ENCODE measurements at regions not wholly inside any gene's neighbourhood (a gene's known extent, or its start where the extent isn't known, plus 50 kb on each side); places are given as distances from the start of the nearest gene placed in this dataset.
"Not testable (repeated sequence)": the region's sequence is repeated elsewhere in the genome, so short reads cannot be mapped to it uniquely, and the experiment has no call there.

DNA sequence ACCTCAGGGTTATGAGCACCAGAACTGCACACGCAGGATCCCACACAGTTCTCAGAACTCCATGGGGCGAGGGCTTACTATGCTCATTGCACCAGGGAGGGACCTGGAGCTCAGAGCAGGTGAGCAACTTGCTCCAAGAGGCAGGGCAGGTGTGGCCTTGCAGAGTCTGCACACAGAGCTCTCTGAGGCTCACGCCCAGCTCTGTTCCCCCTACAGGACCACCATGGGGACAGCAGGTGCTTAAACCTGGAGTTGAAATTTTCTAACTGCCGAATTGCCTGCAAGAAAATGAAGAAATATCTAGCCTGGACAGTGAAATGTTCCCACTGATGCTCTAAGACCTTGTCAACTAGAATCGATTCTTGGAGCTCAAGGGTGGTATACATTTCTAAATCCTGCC is 49.9 kb upstream of the MSMB start:
- not testable (repeated sequence) for H3K4me3 ChIP-seq
- peak overlapping the region in 1 of 21 experiments; percentile 77 for H3K27ac ChIP-seq

DNA sequence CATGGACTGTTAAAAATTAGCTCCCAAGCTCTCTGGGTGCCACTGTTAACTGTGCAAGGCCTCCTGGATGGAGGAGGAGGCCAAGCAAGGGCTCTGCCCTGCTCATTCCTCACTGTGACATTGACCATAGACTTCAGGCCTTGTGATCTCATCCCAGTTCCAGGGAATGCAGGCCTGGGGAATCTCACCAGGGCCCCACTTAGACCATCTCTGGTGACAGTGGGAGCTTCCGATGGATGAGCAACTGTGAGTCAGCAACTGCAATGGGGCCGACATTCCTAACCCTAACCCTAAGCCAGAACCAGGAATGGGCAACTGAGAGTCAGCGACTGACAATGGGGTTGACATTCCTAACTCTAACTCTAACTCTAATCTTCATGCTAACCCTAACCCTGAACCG is 50.4 kb upstream of the MSMB start:
- Histone ChIP-seq H3K27ac (peak overlapping the region in 4 of 21 experiments; percentile 11 to 77 (median 70)), H3K4me3 (no peak overlapping the region)

DNA sequence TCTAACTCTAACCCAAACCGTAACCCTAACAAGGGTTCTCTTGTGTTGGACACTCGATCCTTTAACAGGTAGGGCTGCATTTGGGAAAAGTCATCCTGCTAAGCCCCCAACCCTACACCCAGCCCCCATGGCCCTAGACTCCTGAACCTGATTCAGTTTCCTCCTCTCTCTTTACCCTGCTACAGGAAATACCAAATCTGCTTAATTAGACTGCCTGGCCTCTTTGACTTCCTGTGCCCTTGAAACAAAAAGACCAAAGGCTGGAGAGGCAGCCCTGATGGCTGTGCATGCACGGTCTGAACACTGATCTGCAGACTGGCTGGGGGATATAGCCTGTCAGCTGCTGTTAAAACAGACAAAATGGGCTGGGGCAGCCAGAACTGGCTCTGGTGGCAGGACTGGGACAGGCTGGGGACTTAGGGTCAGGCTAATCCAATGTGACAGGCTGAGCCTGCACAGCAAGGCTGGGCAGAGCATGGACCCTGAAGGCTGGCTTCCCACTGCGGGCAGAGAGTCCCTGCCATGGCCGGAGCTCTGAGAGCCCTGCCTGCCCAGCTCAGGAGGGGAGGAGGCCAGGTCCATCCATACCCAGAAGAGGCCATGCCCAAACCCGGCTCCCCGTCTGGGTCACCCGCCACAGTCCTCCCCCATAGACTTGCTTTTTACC is 51.0 kb upstream of the MSMB start:
- no peak overlapping the region for H3K4me3 ChIP-seq
- H3K27ac ChIP-seq, result peak overlapping the region in 6 of 21 experiments; percentile 11 to 77 (median 64)

DNA sequence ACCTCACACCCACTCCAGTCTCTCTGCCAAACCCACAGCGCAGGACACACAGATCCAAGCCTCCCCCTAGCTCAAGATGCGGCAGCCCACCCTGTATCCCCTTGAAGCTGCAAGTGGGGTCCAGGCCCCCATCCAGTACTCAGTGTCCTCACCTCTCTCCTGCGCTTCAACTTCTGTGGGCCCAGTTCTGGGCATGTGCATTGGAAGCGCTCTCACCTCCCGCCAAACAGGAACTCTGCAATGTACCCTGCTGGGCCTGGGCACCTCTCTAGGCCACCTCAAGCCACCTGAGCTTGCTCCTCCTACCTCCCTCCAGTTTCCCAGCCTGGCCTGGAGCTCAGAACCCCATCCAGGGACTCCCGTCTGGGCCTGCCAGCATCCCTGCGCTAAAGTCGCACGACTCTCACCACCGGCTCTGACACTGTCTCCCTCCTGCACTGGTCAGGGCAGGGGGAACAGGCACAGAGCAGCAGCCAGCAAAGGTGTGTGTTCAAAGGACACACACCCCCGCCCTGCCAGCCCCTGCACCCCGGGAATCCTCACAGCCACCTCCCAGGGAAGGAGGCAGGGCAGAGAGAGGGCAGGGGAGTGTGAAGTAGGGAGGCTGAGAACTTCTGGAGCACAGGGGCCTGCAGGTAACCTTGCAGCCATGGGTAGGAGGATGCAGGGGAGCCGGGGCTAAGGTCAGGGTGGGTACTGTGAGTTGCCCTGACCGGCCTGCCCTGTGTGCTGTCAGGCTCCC is 51.7 kb upstream of the MSMB start:
- Histone ChIP-seq H3K27ac (peak overlapping the region in 4 of 21 experiments; percentile 62 to 77 (median 70)), H3K4me3 (no peak overlapping the region)

DNA sequence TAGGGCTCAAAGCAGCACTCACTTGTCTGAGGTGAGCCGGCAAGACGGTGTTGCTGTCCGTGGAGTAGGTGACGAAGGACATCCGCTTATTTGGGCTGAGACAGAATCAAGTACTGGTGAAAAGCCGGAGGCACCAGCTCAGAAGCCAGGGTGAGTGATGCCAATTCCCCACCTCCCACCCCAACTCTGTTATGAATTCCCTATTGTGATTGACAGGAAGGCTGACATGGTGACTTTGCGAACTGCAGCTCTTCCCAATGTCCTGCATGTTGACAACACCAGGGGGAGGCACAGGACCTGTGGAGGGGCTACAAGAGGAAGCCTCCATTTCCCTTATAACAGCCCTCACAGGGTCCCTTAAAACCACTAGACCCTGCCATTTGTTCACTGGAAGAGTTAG is 52.3 kb upstream of the MSMB start:
- H3K27ac ChIP-seq, result no peak overlapping the region
- H3K4me3 ChIP-seq, result no peak overlapping the region

DNA sequence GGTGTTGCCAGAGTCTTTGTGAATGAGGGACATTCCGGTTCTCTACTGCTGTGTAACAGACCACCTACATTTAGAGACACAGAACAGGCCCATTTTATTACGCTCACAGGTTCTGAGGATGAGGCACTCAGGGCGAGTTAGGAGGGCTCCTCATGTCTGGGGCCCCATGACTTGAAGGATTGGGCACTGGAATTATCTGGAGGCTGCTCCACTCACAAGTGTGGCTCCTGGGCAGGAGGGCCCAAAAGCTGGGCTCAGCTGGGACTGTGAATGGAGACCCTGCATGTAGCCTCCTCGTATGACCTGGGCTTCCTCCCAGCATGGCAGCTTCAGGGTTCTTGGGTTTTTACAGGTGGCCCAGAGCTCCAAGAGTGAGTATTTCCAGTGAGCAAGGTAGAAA is 52.9 kb upstream of the MSMB start:
- H3K4me3 ChIP-seq, H3K27ac ChIP-seq: not testable (repeated sequence)

DNA sequence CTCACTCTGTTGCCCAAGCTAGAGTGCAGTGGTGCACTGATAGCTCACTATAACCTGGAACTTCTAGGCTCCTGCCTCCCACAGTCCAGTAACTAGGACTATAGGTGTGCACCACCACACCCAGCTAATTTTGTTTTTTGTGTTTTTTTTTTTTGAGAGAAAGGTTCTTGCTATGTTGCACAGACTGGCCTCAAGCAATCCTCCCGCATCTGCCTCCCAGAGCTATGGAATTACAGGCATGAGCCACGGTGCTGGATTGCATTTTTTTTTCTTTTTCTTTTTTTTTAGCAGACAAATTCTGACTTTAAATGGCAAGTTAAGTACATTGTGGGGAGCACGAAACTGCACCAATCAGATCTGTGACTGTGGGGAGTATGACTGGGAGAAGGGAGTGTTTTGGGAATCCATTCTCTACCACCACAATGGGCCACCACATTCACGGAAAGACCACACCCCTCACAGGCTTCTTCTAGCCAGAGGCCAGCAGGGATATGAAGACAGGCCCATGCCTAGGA is 58.1 kb upstream of the MSMB start:
- H3K4me3 ChIP-seq, result no peak overlapping the region
- no peak overlapping the region for H3K27ac ChIP-seq

DNA sequence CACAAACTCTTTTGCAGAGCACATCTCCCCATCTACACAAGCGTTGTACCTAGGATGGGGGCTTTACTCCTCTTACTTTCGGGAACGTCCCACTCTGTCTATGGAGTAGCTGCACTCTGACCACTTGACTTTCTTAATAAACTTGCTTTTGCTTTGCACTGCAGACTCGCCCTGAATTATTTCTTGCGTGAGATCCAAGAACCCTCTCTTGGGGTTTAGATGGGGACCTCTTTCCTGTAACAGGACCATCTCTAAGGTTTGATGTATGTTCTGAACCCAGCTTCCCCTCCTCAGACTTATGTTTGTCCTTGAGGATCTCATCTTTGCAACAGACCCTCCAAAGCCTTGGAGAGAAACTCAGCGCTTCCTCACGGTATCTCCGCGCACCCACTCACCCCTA is 59.3 kb upstream of the MSMB start:
- H3K4me3 ChIP-seq, H3K27ac ChIP-seq: not testable (repeated sequence)

DNA sequence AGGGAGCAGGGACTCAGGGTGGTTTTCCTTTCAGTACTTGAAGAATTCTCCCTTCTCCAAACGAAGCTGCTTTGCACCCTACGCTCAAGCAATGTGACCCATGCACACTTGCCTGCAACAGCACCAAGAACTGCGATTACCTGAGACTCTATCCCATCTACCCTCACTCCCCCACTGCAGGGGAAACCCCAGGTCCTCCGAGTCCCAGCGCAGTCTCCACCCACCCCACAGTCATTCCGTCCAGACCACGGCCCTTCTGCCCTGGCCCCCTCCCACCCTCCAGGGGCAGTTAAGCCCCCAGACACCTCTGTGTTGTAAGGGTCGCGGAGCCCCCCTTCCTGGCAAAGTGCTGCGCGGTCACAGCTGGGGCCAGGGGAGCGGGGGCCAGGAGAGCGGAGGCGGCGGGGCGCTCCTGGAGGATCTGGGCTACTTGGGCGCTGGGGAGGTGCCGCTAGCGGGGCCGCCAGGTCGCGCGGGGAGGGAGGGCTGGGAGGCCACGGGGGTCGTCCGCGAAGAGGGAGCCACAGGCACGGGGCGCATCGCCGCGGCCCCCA is 59.9 kb upstream of the MSMB start:
- peak overlapping the region in 8 of 21 experiments; percentile 35 to 77 (median 58) for H3K27ac ChIP-seq
- peak overlapping the region; percentile 18 to 53 (median 41) for H3K4me3 ChIP-seq

DNA sequence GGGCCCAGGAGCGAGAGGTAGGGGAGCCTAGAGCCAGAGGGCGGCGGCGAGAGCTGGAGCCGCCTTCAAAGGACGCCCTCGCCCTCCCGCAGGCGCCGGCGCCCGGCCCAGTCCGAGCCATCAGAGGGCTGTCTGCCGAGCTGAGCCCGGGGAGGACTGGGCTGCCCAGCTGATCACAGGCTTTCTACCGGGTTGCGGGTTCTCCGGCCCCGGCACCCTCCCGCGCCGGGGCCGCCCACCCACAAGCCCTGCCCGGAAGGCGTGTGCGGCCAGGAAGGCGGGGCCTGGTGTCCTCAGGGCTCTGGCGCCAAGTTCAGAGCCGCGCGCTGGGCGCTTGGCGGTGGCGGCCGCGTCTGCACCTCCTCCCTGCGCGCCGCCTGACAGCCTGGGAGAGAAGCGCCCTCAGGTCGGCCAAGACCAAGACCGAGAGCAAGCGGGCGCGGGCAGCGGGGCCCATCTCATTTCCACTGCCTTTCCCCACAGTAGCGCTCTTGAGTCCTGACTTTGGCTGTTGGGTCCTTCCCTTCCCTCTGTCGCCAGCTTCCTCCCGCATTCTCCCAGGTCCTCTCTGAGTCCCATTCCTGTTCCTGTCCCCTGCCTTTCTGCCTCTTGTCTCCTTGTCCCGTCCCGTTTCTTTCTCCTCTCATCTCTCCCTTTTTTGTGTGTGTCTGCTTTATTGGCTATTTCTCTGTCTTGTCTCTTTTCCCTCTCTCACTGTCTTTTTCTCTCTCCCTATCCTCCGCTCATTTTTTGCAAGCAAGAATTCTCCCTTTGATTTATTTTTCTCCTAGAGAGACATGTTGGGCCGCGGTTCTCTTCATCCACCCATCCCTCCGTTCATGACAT is 60.6 kb upstream of the MSMB start:
- Histone ChIP-seq H3K4me3 (peak overlapping the region; percentile 18 to 53 (median 41)), H3K27ac (peak overlapping the region in 8 of 21 experiments; percentile 35 to 77 (median 58))

DNA sequence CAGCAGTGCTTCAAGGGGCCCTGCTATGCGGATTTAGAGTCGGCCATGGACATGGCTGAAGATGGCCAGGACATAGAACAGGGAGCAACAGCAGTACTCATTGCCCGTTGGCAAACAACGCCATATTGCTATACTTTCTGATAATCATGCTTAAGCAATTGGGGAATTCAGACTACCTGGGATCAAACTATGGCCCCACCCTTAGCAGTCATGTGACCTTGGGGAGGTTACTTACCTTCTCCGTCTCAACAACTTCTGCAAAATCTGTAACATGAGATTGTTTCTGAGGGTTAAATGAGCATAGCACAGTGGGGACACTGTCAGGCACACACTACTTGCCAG is 62.1 kb upstream of the MSMB start:
- H3K27ac ChIP-seq, H3K4me3 ChIP-seq: not testable (repeated sequence)

DNA sequence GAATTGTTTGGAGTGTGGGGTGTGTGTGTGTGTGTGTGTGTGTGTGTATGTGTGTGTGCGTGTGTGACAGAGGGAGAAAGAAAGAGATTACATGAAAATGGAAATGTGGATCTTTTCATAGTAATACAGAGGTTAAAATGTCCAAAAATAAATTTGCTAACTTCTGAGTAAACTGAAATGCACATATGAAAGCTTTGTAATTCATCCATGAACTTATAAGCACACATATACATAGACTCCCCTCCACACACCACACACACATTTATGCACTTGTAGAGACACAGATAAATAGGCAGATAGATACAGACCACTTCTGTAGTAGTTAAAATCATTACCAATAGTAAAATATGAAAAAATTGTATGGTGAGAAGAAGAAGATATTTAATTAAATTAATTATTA is 108.2 kb upstream of the MSMB start:
- H3K4me3 ChIP-seq, result not testable (repeated sequence)

DNA sequence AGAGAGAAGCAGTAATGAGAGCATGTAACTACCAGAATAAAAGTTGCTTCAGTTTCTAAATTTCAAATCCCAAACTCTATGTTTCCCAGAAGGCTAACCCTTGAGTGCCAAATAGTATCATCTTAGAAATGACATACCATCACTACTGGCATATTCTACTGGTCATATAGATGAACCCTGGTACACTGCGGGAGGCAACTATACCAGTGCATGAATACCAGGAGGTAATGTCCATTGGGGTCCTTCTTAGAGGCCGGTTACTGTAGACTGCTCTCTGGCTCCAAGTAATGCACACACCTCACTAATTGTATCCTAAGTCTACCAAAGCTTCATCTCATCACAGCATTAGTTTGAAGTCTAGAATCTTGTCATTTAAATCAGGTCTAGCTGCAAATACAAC is 108.6 kb upstream of the MSMB start:
- H3K4me3 ChIP-seq, H3K27ac ChIP-seq: not testable (repeated sequence)

More for the DNA sequence above, 108.2 kb upstream of the MSMB start:
- not testable (repeated sequence) for H3K27ac ChIP-seq

DNA sequence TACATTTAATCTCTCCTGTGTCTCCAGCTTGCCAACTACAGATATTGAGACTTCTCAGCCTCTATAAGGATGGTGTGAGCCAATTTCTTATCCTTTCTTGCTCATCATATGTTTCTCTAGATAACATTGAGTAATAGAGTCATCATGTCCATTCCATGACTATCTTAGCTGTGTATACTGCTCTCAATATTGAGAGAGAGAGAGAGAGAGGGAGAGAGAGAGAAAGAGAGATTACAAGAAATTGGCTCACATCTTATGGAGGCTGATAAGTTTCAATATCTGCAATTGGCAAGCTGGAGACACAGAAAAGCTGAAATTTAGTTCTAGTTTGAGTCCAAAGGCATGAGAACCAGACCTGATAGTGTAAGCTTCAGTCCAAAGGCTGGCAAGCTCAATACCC is 110.8 kb upstream of the MSMB start:
- not testable (repeated sequence) for H3K4me3 ChIP-seq, H3K27ac ChIP-seq

DNA sequence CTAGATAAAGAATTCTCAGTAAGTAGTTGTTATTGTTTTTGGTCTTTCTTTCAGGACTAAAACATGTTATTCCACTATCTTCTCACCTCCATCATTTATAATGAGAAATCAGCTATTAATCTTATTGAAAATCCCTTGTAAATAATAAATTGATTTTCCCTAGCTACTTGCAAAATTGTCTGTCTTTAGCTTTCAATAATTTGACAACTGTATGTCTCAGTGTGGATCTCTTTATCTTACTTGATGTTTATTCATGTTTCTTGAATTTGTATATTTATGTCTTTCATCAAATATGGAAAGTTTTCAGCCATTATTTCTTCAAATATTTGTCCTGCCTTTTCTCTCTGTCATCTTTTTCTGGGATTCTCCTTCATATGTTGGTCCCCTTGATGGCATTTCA is 117.1 kb upstream of the ANTXRL start:
- H3K27ac ChIP-seq, result no peak overlapping the region
- H3K4me3 ChIP-seq, result no peak overlapping the region

DNA sequence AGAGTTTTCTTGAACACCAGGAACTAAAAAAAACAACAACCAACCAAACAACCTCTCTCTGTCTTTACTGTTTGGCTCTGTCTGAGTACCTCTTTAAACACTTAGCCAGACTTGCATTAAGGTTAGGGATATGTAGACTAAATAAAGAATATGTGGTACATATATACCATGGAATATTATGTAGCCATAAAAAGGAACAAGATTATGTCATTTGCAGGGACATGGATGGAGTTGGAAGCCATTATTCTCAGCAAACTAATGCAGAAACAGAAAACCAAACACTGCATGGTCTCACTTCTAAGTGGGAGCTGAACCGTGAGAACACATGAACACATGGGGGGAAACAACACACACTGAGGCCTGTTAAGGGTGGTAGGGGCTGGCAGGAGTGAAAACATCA is 116.0 kb upstream of the ANTXRL start:
- no peak overlapping the region for H3K27ac ChIP-seq
- no peak overlapping the region for H3K4me3 ChIP-seq

DNA sequence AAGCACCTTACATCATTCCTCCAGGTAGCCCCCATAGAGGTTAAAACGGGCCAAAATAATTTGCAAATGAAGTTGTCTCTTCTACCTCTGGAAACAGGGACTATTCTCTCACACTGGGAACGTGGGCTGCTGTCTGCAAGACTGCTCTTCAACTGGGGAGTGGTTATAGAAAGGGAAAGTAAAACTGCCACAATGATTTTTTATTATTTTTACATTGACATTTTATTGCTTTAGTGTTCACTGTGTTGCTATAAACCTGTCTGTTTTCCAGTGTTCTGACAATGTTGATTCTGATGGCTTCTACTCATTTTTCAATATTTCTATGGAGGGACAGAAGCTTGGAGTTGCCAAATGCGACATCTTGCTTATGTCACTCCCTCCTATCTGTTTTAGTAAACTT is 115.1 kb upstream of the ANTXRL start:
- no peak overlapping the region for H3K27ac ChIP-seq
- H3K4me3 ChIP-seq, result no peak overlapping the region

DNA sequence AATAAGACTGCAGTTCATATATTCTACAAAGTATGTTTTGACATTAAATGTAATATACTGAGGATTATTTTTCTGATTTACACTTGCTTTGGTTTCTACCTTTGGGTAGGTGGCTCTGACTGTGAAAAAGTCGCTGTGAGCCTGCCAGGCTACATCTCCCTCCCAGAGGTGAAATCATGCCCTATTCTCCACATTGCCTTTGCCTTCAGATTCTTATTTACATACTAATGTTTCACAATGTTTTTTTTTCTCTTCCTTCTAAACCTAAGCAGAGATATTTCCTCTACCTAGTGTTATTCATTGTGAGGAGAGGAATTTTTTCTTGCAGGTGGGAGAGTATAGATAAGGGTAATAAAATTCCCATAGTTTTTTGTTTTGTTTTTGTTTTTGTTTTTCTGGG is 111.5 kb upstream of the ANTXRL start:
- Histone ChIP-seq H3K4me3 (no peak overlapping the region), H3K27ac (no peak overlapping the region)

DNA sequence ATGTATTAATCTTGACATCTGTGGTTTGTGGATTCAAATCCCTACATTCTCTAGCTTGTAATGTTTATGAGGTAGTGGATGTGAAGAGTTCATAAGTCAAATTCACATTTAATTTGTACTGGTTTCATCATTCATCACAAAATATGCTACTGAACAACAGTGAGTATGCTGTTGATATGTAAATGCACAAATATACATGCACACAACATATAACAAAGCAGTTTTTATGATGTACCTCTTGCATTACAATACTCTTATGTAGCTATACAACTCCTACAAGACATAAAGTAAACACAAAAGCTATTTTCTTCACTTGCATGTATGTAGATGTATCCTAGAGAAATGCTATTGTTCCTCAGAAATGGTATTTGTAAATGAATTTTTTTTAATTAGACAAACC is 111.0 kb upstream of the ANTXRL start:
- H3K4me3 ChIP-seq, result no peak overlapping the region
- H3K27ac ChIP-seq, result no peak overlapping the region

DNA sequence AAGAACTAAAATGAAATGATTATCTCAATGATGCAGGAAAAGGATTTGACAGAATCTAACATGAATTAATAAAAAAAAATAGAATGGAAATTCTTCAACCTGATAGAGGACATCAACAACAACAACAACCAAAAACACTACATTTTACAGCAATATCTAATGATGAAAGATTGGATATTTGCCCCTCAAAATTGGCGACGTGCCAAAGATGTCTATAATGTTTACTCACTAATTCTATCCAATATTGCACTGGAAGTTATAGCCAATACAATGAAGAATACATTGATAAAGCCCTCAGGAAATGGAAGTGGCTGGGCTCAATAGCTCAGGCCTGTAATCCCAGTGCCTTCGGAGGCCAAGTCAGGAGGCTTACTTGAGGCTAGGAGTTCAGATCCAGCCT is 99.4 kb upstream of the ANTXRL start:
- not testable (repeated sequence) for H3K4me3 ChIP-seq, H3K27ac ChIP-seq

Measured in skin epidermis (tissue), 12 donors.